ENCODE measurements at regions not wholly inside any gene's neighbourhood (a gene's known extent, or its start where the extent isn't known, plus 50 kb on each side); places are given as distances from the start of the nearest gene placed in this dataset.

DNA sequence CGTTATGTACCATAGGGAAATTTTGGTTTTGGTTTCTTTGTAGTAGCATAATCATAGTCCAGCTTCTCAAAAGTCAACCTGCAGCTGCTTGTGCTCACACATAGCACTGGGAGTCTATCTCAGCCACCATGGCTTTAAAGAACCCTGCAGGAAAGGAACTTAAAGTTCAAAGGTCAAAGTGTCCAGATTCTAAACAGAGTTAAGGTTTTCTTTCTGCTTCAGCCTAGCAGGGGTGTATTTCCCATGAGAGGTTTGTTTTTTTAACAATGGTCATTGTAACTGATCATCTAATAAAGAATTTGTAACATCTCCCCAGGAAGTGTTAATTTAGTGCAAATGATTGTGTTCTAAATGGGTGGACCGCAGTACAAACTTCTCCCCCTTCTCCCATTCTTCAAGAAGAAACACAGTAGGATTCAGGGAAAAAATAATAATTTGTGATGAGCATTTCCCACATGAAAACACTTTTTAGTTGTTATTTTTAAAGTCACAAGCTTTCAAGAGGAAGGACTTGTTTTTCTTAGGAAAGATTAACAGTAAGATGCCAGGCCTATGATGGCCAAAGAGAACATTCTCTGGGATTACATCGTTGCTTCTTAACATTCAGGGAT is 168.0 kb downstream of the EFNB2 start:
- no peaks in the 10 kb centered on the region for H3K9me3 ChIP-seq (replicated peaks in 1 of 3)
- TF ChIP-seq, protein P1, sequence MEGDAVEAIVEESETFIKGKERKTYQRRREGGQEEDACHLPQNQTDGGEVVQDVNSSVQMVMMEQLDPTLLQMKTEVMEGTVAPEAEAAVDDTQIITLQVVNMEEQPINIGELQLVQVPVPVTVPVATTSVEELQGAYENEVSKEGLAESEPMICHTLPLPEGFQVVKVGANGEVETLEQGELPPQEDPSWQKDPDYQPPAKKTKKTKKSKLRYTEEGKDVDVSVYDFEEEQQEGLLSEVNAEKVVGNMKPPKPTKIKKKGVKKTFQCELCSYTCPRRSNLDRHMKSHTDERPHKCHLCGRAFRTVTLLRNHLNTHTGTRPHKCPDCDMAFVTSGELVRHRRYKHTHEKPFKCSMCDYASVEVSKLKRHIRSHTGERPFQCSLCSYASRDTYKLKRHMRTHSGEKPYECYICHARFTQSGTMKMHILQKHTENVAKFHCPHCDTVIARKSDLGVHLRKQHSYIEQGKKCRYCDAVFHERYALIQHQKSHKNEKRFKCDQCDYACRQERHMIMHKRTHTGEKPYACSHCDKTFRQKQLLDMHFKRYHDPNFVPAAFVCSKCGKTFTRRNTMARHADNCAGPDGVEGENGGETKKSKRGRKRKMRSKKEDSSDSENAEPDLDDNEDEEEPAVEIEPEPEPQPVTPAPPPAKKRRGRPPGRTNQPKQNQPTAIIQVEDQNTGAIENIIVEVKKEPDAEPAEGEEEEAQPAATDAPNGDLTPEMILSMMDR (IDR thresholded peaks at IDR 0.05) = no peak
- no peak for TF ChIP-seq POLR2A (IDR thresholded peaks at IDR 0.05)
- H3K36me3 ChIP-seq (replicated peaks in 1 of 2) = no peaks in the 10 kb centered on the region
- H3K4me3 ChIP-seq = no peak overlapping the region
- no peak for DNase-seq
- H3K4me1 ChIP-seq (replicated peaks in 1 of 2) = no peaks in the 10 kb centered on the region
- no peak overlapping the region for H3K27ac ChIP-seq
- no peaks in the 10 kb centered on the region for H3K27me3 ChIP-seq
- intact Hi-C loops (cut with DNase I) = no loop called here
- WGBS, 4 donors = 64 to 78% (median 69%) methylated on average over 3 of the region's 3 CpGs

DNA sequence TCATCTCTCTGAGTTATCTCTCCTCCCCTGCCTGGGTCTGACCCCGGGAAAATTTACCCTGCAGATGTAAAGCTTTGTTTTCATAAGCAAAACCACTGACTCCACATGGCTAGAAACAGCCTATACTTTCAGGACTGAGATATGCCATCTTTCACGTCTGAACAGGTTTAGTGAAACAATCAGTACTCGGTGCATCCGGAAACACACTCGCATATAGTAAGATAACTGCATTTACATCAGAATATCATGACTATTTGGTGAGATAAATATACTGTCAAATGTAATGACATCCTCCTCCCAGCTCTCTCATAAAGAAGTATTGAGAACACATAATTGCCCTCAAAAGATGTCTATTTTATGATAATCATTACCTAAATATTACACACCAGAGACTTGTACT is 172.8 kb downstream of the EFNB2 start:
- Histone ChIP-seq H3K4me3 (no peak overlapping the region), H3K27ac (no peak overlapping the region), H3K27me3 (no peaks in the 10 kb centered on the region), H3K9me3 (replicated peaks in 1 of 3) (no peaks in the 10 kb centered on the region), H3K4me1 (replicated peaks in 1 of 2) (no peaks in the 10 kb centered on the region), H3K36me3 (replicated peaks in 1 of 2) (no peaks in the 10 kb centered on the region)
- intact Hi-C loops (cut with DNase I) = no loop called here
- no peak for DNase-seq
- WGBS, 4 donors = 48 to 58% (median 54%) methylated on average over 5 of the region's 5 CpGs
- TF ChIP-seq, protein P1 (IDR thresholded peaks at IDR 0.05) = no peak

DNA sequence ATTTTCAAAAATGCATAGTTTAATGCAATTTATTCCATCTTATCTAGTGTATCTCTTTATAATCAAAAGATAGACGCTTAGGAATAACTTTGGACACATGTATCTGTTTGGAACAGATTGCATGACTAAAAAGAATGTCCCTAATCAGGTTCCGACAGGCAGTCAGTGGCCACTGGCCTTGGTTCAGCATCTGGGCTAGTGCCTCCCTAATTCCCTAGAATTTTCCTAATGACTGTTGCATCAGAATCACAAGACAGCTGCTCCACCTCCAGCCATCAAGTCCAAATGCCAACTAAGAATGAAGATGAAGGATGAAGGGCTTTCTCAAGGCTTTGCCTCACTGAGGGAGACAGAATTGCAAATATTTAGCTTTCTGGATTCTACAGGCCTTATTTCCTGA is 173.8 kb downstream of the EFNB2 start:
- Histone ChIP-seq H3K27ac (no peak overlapping the region), H3K4me1 (replicated peaks in 1 of 2) (no peaks in the 10 kb centered on the region), H3K4me3 (no peak overlapping the region), H3K27me3 (no peaks in the 10 kb centered on the region), H3K36me3 (replicated peaks in 1 of 2) (no peaks in the 10 kb centered on the region), H3K9me3 (replicated peaks in 1 of 3) (no peaks in the 10 kb centered on the region)
- 74 to 86% (median 78%) methylated on average over 2 of the region's 2 CpGs for WGBS, 4 donors
- DNase-seq = no peak
- intact Hi-C loops (cut with DNase I) = no loop called here
- TF ChIP-seq, protein P1 (IDR thresholded peaks at IDR 0.05) = no peak
- TF ChIP-seq POLR2A (IDR thresholded peaks at IDR 0.05) = no peak

DNA sequence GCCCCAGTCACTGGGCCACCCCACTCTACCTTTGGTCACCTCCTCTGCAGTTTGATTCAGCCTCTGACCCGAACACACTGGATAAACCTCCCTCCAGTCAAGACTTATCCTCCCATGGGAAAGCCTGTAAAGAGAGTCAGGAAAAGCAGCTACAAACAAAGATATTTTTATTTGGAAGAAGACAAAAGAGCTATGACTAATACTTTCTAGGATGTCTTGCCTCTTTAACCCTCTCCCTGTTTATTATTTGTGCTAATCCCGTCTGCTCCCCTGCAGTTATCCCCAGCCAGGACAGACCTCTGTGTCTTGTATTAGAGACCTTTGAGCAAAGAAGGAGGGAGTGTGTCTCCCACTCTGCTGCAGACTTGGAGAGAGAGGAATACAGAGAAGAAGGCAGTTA is 178.3 kb downstream of the EFNB2 start:
- no peaks in the 10 kb centered on the region for H3K36me3 ChIP-seq (replicated peaks in 1 of 2)
- H3K27me3 ChIP-seq = no peaks in the 10 kb centered on the region
- TF ChIP-seq POLR2A (IDR thresholded peaks at IDR 0.05) = no peak
- TF ChIP-seq, protein P1 (IDR thresholded peaks at IDR 0.05) = no peak
- H3K9me3 ChIP-seq (replicated peaks in 1 of 3) = no peaks in the 10 kb centered on the region
- H3K4me3 ChIP-seq = no peak overlapping the region
- intact Hi-C loops (cut with DNase I) = no loop called here
- no peak overlapping the region for H3K27ac ChIP-seq
- no peak for DNase-seq
- no peaks in the 10 kb centered on the region for H3K4me1 ChIP-seq (replicated peaks in 1 of 2)
- 32 to 40% (median 39%) methylated on average over 2 of the region's 2 CpGs for WGBS, 4 donors
